ENCODE measurements at regions not wholly inside any gene's neighbourhood (a gene's known extent, or its start where the extent isn't known, plus 50 kb on each side); places are given as distances from the start of the nearest gene placed in this dataset.

GRCh38 chr12:97940629-97941028, 478.0 kb downstream of the RMST start:
- no peak overlapping the region for H3K4me3 ChIP-seq
- H3K27ac ChIP-seq = no peak overlapping the region
- TF ChIP-seq POLR2A (IDR thresholded peaks at IDR 0.05) (no peak), CTCF (IDR thresholded peaks at IDR 0.05) (no peak)
- DNase-seq = no peak
- no peaks in the 10 kb centered on the region for H3K36me3 ChIP-seq
- no peaks in the 10 kb centered on the region for H3K9me3 ChIP-seq
- no peaks in the 10 kb centered on the region for H3K4me1 ChIP-seq
- no peaks in the 10 kb centered on the region for H3K27me3 ChIP-seq

- TF ChIP-seq CTCF (IDR thresholded peaks at IDR 0.05) (no peak), POLR2A (IDR thresholded peaks at IDR 0.05) (no peak)
Measured at GRCh38 chr12:97941686-97942354, 479.2 kb downstream of the RMST start.

DNA sequence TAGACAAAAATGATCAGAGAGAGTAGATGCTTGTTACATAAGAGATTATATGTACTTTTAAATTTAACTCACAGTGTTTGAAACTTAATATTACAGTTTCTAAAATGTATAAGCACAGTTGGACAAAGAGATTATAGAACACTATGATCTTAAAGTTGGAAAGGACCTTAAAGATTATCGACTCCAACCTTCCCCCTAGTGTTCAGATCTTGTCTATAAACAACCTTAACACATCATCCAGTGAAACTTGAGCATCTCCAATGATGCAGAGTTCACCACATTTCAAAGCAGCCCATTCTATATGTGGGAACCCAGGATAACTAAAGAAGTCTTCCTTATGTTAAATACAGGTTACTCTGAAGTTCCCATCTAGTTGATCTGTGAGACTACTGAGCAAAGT, 480.8 kb downstream of the RMST start:
- no peaks in the 10 kb centered on the region for H3K4me1 ChIP-seq
- no peaks in the 10 kb centered on the region for H3K36me3 ChIP-seq
- H3K9me3 ChIP-seq = no peaks in the 10 kb centered on the region
- H3K27ac ChIP-seq = no peak overlapping the region
- TF ChIP-seq POLR2A (IDR thresholded peaks at IDR 0.05) (no peak), CTCF (IDR thresholded peaks at IDR 0.05) (no peak)
- DNase-seq = no peak
- H3K27me3 ChIP-seq = no peaks in the 10 kb centered on the region
- H3K4me3 ChIP-seq = no peak overlapping the region

More at GRCh38 chr12:97941686-97942354, 479.2 kb downstream of the RMST start:
- Histone ChIP-seq H3K27ac (no peak overlapping the region), H3K27me3 (no peaks in the 10 kb centered on the region), H3K9me3 (no peaks in the 10 kb centered on the region), H3K4me1 (no peaks in the 10 kb centered on the region), H3K4me3 (no peak overlapping the region), H3K36me3 (no peaks in the 10 kb centered on the region)
- DNase-seq = no peak

DNA sequence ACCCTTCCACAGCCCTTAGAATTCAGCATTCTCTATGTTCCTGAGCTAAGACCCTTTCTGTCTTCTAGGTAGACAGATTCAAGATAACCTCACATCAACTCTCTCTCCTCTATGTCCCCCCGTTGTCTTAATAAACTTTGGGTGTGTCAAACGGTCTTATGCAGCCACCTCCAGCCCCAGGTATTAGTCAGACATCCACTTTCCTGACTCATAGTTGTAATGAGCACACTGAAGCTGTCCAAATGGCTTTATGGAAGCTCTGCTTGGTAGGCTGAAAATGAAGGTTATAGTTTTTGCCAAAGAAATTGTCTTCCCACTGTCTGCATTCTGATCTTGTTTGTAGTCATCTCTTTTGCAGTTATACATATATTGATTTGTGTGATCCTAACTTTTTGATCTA, 482.0 kb downstream of the RMST start:
- Histone ChIP-seq H3K4me1 (no peaks in the 10 kb centered on the region), H3K9me3 (no peaks in the 10 kb centered on the region), H3K36me3 (no peaks in the 10 kb centered on the region), H3K4me3 (no peak overlapping the region), H3K27ac (no peak overlapping the region), H3K27me3 (no peaks in the 10 kb centered on the region)
- TF ChIP-seq POLR2A (IDR thresholded peaks at IDR 0.05) (no peak), CTCF (IDR thresholded peaks at IDR 0.05) (no peak)
- DNase-seq = no peak

GRCh38 chr12:97946701-97947100, 484.1 kb downstream of the RMST start:
- Histone ChIP-seq H3K27me3 (no peaks in the 10 kb centered on the region), H3K9me3 (no peaks in the 10 kb centered on the region), H3K4me3 (no peak overlapping the region), H3K4me1 (no peaks in the 10 kb centered on the region), H3K27ac (no peak overlapping the region), H3K36me3 (no peaks in the 10 kb centered on the region)
- DNase-seq = no peak
- TF ChIP-seq POLR2A (IDR thresholded peaks at IDR 0.05) = no peak
- TF ChIP-seq CTCF (IDR thresholded peaks at IDR 0.05) = no peak

DNA sequence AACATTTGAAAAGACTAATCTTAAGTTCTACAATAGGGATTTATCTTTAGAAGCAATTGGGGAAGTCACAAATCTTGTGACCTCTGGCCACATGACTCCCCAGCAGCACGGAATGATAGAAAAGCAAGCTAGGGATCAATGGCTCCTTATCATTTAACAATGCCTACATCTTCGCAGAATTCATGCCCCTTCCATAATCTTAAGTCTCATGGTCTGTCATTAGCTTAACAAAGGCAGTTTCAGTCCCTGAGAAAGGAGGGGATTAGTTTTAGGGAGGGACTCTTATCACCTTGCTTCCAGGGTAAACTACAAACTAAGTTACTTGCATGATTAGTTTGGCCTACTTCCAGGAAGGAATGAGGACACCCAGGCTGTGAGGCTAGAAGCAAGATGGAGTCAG, 486.0 kb downstream of the RMST start:
- Histone ChIP-seq H3K4me1 (no peaks in the 10 kb centered on the region), H3K4me3 (no peak overlapping the region), H3K27ac (no peak overlapping the region), H3K27me3 (no peaks in the 10 kb centered on the region), H3K36me3 (no peaks in the 10 kb centered on the region), H3K9me3 (no peaks in the 10 kb centered on the region)
- DNase-seq = no peak
- no peak for TF ChIP-seq POLR2A (IDR thresholded peaks at IDR 0.05)
- no peak for TF ChIP-seq CTCF (IDR thresholded peaks at IDR 0.05)

Data from Peyer's patch (tissue), 4 donors.